ENCODE measurements at regions not wholly inside any gene's neighbourhood (a gene's known extent, or its start where the extent isn't known, plus 50 kb on each side); places are given as distances from the start of the nearest gene placed in this dataset.
A peak's percentile ranks its signal among the peaks of the same experiment; 100 is the strongest.

DNA sequence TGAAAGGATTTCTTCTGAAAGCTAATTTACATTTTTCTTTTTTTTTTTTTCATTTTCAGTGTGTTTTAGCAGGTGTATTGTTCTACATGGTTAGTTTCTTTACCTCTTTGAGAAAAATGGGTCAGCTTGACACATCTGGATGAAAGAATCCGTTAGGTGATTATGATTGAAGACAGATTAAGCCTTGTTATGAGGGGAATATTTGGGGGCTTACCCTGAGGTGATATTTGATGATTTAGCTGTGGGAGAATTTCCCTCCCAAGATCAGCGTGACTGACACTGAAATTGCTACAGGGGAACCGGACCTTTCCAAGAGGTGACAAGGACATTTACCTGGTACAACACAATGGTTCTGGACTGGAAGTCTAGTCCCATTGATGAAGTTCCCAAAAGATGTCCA, 147.5 kb downstream of the NFKBIZ start:
- H3K4me3 ChIP-seq (ENCODE audit: low read length): no peak overlapping the region
- TF ChIP-seq CTCF (conservative IDR thresholded peaks at IDR 0.05; ENCODE audit: low read length): no peak
- DNase-seq (ENCODE audit: low read depth): no peak

DNA sequence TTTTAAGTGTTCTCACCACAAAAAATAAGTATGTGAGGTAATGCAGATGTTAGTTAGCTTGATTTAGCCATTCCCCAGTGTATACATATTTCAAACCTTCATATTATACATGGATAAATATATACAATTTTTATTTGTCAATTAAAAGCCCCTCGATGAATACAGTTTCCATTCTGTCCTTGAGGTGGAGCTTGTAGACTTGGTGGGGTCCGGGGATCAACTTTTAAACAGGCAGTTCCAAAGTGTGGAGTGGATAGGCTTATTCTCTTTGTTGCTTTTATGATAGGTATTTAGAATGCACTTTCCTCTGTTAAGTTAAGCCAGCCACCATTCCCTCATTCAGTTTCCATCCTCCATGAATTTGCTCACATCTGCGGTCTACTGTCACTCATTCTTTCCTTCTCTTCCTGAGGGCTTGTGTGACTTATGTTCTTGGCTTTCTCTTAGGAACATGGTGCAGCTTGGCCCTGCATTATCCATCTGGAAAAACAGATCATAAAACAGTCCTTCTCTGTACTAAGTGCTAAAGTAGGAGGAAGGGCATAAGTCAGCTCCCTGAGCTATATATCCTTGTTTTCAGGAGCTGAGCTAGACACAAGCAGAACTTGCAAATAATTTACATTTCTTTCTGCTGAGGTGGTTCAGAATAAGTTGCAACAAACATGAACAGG, 149.1 kb downstream of the NFKBIZ start:
- no peak for TF ChIP-seq CTCF (conservative IDR thresholded peaks at IDR 0.05; ENCODE audit: low read length)
- H3K4me3 ChIP-seq (ENCODE audit: low read length): no peak overlapping the region
- peak; percentile 12 for DNase-seq (ENCODE audit: low read depth)

- TF ChIP-seq CTCF (conservative IDR thresholded peaks at IDR 0.05; ENCODE audit: low read length): no peak
- no peak for DNase-seq (ENCODE audit: low read depth)
- no peak overlapping the region for H3K4me3 ChIP-seq (ENCODE audit: low read length)
These were observed 150.0 kb downstream of the NFKBIZ start for GRCh38 chr3:101999177-101999779.

DNA sequence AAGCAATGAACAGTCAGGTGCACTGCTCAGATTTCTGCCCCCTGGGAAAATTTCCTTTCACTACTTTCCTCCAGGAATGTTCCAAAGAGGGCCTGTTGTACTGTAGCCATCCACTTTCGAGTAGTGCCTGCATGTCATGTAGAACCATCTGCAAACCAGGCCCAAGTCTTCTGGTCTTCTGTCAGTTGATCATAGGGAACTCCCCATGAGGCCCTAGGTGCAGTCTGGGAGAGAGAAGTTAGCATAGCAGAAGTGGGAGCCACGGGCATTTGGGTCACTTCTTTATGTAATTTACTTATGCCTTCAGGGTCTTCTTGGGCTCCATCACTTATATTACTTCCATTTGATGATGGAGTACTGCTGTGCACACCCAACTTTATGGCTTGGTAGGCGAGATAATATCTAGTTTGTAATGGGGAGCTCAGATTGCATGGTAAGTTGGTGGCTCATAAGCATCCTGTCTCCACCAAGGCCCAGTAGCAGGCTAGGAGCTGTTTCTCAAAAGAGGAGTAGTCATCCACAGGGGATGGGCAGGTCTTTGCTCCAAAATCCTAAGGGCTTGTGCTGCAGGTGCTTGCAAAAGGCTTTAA, 151.4 kb downstream of the NFKBIZ start:
- TF ChIP-seq CTCF (conservative IDR thresholded peaks at IDR 0.05; ENCODE audit: low read length): no peak
- no peak overlapping the region for H3K4me3 ChIP-seq (ENCODE audit: low read length)
- DNase-seq (ENCODE audit: low read depth): no peak

DNA sequence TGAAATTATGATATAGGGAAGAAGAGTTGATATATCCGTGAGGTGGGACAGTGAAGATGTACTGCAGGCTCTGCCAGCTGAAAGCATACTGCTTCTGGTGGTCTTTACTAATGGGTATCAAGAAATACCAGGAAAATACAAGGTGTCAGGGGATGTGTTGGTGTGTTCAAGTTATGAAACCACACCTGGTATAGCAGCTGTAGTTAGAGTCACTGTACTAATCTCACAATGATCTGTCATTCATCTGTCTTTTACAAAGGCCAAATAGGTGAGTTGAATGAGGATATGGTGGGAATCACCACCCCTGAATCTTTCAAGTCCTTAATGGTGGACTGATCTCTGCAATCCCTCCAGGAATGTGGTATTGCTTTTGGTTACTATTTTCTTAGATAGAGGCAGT, 152.7 kb downstream of the NFKBIZ start:
- TF ChIP-seq CTCF (conservative IDR thresholded peaks at IDR 0.05; ENCODE audit: low read length): no peak
- H3K4me3 ChIP-seq (ENCODE audit: low read length): no peak overlapping the region
- no peak for DNase-seq (ENCODE audit: low read depth)

- no peak for DNase-seq (ENCODE audit: low read depth)
- no peak for TF ChIP-seq CTCF (conservative IDR thresholded peaks at IDR 0.05; ENCODE audit: low read length)
These were observed 155.2 kb downstream of the NFKBIZ start for GRCh38 chr3:102004561-102004960.

DNA sequence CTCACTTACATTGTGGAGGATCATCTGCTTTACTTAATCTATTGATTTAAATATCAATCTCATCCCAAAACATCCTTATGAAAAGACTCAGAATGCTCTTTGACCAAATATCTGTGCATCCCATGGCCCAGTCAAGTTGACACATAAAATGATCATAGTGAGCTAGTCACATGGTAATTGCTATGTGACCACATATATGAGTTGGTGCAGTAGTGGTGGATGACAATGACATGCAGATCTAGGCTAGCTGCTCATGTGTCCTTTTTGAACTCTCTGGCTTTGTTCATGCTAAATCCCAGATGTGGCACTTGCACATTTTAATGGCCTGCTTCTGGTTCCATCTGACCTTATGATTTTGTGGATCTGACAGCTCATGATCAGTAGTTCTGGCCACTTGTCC, 156.2 kb downstream of the NFKBIZ start:
- DNase-seq (ENCODE audit: low read depth): no peak
- no peak for TF ChIP-seq CTCF (conservative IDR thresholded peaks at IDR 0.05; ENCODE audit: low read length)
- H3K4me3 ChIP-seq (ENCODE audit: low read length): no peak overlapping the region

More at GRCh38 chr3:102004561-102004960, 155.2 kb downstream of the NFKBIZ start:
- H3K4me3 ChIP-seq (ENCODE audit: low read length): no peak overlapping the region

Measured in AG10803 (cell line).